ENCODE measurements at regions not wholly inside any gene's neighbourhood (a gene's known extent, or its start where the extent isn't known, plus 50 kb on each side); places are given as distances from the start of the nearest gene placed in this dataset.

GRCh38 chr5:7955476-7955875, 86.5 kb downstream of the MTRR start:
- DNase-seq (ENCODE audit: low spot score), result no peak

DNA sequence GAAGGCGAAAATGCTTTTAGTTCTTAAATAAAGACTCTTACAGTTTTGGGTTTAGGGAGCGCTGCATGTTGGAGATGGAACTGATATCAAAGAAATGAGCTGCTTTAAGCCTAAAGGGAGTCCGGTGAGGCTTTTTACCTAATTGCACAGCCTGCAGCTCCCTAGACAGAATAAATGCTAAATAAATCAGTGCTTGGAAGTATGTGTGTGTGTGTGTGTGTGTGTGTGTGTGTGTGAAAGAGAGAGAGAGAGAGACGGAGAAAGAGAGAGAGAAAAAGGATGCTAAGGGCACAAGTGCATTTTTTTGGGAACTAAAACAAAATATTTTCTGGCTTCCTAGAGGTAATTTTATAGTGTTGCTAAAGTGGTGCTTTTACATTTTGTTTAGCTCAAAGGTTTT, 88.4 kb downstream of the MTRR start:
- no peak for DNase-seq (ENCODE audit: low spot score)

DNA sequence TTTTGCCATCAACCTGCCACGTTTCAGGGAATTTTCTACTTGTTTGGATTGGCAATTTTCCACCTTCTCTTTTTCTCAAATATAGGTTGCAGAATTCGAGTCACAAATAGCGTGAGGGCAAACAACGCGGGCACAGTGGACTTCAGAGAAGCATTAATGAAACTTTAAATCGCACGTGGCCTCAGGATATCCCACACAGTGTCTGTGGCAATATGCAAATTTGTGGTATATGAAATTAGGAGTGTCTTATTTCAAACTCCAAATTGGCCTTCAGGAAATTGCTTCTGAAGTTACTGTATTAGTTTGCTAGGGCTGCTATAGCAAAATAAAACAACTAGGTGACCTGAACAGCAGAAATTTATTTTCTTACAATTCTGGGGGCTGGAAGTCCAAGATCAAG, 91.2 kb downstream of the MTRR start:
- DNase-seq (ENCODE audit: low spot score), result no peak

GRCh38 chr5:7961540-7961939, 92.6 kb downstream of the MTRR start:
- no peak for DNase-seq (ENCODE audit: low spot score)

- no peak for DNase-seq (ENCODE audit: low spot score)
These were observed 101.9 kb downstream of the MTRR start for GRCh38 chr5:7970816-7971215.

DNA sequence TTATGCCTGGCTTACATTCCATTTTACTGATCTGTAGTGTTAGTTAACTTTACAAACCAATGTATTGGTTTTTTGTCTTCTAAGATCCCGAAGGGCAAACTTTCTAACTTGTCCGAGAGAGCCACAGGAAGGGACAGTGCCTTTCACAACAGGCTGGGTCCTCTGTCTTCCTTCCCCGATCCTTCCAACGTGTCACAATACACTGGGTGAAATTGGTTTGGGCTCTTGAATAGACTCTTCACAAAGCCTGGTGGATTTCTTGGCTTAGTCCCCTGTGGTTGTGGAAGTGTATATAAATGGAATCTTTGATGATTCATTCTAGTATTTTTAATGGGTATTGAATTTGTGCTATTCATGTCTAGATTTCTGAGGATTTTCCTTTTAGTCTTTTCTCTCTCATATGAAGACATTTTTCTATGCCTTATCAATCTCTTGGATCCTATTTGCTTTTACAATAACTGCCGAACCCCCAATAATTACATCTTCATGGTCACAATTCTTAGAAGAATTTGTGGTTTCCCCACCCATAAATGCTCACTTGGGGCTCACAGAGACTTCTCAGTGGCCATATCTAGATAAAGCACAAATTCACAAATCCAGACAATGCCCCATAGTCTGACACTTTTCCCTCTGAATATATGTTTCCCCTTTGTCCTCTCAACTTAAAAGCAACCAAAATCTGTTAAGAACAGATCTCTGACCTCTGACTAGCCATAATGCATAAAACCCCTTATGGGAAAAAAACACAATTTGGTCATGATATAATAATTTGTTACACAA, 107.7 kb downstream of the MTRR start:
- no peak for DNase-seq (ENCODE audit: low spot score)

GRCh38 chr5:7978114-7978513, 109.2 kb downstream of the MTRR start:
- no peak for DNase-seq (ENCODE audit: low spot score)

DNA sequence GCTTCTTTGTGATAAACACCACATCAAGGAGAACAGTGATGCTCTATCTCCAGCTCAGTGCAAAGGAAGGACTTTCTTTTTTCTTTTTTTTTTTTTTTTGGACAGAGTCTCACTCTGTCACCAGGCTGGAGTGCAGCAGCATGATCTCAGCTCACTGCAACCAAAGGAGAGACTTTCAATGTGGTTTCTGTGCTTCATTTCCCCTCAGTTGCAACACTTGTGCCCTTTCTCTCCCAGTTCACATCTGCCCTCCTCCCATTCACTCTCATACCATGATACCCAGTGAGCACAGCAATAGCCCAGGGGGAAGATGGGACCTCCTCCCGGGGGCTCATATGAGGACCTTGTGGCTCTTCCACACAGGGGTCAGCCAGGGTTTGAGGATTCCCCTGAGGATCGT, 110.0 kb downstream of the MTRR start:
- DNase-seq (ENCODE audit: low spot score), result no peak

DNA sequence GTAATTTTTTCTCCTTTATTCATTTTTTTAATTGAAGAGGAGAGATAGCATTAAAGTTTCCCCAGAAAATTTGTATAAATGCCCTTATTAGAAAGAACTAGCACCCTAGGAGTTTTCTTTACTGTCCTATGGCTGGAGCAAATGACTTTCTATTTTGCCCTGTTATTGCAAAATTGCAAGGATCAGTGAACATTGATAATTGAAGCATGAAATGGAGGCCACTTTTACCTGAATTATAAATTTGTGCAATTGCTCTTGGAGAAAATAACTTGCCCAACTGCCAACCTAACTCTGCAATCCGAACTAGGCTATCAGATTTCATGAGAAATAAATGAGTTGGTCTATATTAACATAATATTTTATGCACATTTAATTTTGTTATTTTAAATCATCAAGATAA, 111.9 kb downstream of the MTRR start:
- DNase-seq (ENCODE audit: low spot score), result no peak

- no peak for DNase-seq (ENCODE audit: low spot score)
These were observed 114.5 kb downstream of the MTRR start for GRCh38 chr5:7983433-7983832.

DNA sequence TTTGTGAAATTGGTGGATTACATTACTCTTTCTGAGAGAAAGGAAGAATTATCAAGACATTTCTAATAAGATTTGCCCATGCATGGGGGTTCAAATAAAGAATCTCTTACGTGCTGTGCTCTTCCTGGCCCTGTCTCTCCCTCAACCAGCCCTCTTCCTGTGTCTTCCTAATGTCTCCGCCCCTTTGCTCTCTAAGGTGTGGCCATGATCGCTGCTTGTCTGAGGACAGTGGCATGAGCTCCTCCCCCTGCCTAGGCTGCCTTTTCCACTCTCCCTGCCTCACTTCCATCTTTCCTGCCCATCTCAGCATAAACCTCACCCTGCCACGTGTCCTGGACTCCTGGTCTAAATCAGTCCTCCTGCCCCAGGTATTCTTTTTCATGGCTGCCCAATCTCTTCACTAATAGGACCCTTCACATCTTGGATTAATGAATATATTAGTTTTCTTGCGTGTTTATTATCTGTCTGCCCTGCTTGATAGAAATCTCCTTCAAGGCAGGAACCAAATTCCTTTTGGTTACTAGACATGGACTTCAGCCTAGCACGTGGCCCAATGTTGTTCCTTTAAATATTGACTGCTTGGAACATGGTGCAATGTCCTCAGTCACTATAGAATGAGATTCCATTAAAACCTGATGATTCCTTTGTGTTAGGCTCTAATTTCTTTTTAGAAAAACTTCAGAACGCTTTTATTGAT, 122.3 kb downstream of the MTRR start:
- no peak for DNase-seq (ENCODE audit: low spot score)

DNA sequence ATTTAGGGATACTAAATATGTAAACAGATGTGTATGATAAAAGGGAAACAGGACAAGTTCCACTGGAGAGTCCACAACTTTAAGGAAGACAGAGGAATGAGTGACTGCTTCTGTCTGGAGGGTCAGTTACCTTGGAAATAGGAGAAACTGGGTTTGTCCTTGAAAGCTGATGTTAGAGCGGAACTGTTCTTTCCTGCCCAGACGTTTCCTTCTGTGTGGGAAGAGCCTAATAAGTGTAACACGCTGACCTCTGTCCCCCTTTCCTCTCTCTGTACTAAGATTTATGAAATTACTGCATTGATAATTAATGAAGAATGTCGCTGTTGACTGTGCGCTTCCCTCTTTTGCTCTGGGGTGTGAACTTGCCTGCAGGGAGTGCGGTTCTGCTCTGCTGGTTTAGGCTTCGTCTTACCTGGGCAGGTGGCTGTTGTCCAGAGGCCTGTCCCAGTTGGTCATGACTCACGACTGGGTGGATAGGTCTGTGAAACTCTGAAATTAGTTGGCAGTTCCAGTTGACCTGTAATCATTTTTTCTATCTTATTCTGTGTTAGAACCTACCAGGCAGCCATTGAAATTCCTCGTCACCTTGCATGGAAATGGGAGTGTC, 126.8 kb downstream of the MTRR start:
- DNase-seq (ENCODE audit: low spot score), result no peak

DNA sequence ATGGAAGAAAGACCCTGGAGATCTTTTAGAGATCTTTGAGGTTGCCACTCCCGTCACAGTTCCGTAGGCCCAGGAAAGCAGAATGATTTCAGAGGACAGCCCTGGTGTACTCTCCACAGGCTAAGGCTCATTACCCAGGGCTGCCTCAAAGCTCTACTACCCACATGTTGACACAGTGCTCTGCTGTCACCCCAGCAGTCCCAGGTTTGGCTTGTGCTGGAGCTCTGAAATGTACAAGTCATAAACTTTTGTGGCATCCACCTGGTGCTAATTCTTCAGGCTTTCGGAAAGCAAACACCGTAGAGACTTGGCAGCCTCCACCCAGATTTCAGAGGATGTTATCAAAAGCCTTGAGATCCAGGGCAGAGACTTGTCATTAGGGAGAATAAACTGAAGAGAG, 136.5 kb downstream of the MTRR start:
- DNase-seq (ENCODE audit: low spot score), result no peak

- no peak for DNase-seq (ENCODE audit: low spot score)
These were observed 143.4 kb downstream of the MTRR start for GRCh38 chr5:8012131-8012977.

DNA sequence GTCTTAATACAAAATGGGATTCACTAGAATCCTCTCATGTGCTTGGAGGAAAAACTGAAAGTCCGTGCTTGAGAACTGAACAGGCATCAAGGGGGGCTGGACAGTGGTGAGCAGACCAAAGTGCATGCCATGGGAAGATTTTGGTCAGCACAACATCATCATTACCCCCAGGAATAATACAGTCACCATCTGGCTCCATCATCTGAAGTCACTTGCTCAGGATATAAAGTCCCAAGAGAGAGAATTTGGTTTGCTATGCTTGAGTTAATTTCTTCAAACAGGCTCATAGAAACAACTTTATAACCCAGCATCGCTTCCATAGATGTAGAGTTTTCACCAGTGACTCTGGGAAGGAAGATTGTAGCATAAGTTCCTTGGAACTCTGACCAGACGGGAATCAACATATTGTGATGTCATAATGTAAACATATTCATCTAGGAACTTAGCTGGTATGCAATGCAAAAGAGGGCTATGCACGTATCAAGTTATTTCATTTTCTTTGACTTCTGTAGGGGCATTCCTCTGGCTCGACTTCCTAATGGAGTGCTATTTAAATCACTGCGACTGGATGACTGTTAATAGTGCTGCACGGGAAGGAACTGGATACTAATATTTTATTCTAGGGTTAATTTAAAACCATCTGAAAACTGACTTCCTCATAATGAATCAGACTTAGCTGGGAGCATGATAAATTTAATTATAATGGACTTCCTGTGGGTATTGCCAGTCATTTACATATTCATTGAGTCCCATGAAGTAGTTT, 145.2 kb downstream of the MTRR start:
- DNase-seq (ENCODE audit: low spot score), result no peak

DNA sequence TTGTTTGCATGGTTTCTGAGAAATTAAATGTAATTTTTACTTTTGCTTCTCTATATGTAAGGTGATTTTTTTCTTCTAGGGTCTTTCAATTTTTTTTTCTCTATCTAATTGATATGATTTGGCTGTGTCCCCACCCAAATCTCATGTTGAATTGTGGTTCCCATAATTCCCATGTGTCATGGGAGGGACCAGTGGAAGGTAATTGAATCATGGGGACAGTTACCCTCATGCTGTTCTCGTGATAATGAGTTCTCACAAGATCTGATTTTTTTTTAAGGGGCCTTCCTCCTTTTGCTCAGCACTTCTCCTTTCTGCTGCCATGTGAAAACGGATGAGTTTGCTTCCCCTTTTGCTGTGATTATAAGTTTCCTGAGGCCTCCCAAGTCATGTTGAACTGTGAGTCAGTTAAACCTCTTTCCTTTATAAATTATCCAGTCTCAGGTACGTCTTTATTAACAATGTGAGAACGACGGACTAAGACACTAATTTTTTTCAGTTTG, 150.8 kb downstream of the MTRR start:
- no peak for DNase-seq (ENCODE audit: low spot score)

GRCh38 chr5:8020861-8021514, 152.0 kb downstream of the MTRR start:
- DNase-seq (ENCODE audit: low spot score), result no peak

DNA sequence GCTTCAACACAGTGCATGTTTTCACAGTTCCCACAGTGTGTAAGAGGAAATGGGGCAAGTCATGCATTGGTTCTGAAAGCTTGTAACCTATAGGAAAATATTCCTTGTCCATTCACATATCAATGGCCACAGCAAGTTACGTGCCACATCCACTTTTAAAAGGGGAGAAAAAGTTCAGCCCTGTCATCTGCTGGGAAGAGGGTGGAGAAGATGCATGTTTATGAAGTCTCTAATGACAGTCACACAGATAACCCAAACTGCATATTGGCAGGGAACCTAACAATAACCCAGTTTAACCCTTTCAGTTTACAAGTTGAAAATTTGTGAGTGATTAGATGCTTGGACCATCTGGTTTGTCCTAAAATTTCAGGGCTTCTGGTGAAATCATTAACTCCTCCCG, 159.3 kb downstream of the MTRR start:
- no peak for DNase-seq (ENCODE audit: low spot score)

- DNase-seq (ENCODE audit: low spot score), result no peak
These were observed 164.3 kb downstream of the MTRR start for GRCh38 chr5:8033261-8033660.

GRCh38 chr5:8034852-8035251, 165.9 kb downstream of the MTRR start:
- no peak for DNase-seq (ENCODE audit: low spot score)

GRCh38 chr5:8048920-8049319, 180.0 kb downstream of the MTRR start:
- no peak for DNase-seq (ENCODE audit: low spot score)
